ENCODE measurements at regions not wholly inside any gene's neighbourhood (a gene's known extent, or its start where the extent isn't known, plus 50 kb on each side); places are given as distances from the start of the nearest gene placed in this dataset.

- peaks cover 3% of the 10 kb centered on the region for H3K9me3 Mint-ChIP-seq (ENCODE audit: low read depth)
- no peaks in the 10 kb centered on the region for H3K27me3 Mint-ChIP-seq (ENCODE audit: low read depth)
- H3K4me3 Mint-ChIP-seq (ENCODE audit: unreplicated experiment) = no peak overlapping the region
- DNase-seq (ENCODE audit: low spot score) = no peak
- peaks cover 18% of the 10 kb centered on the region for H3K4me1 Mint-ChIP-seq (ENCODE audit: low read depth)
- H3K36me3 Mint-ChIP-seq (ENCODE audit: low read depth) = peaks cover 7% of the 10 kb centered on the region
- no peak for TF ChIP-seq CTCF (IDR thresholded peaks at IDR 0.05)
- H3K27ac Mint-ChIP-seq (ENCODE audit: unreplicated experiment) = no peak overlapping the region
These were observed 160.2 kb upstream of the SMAD3 start for GRCh38 chr15:66905185-66905584.

GRCh38 chr15:66905954-66906353 is 159.4 kb upstream of the SMAD3 start:
- no peak overlapping the region for H3K4me3 Mint-ChIP-seq (ENCODE audit: unreplicated experiment)
- no peak for DNase-seq (ENCODE audit: low spot score)
- H3K36me3 Mint-ChIP-seq (ENCODE audit: low read depth) = peaks cover 7% of the 10 kb centered on the region
- H3K27ac Mint-ChIP-seq (ENCODE audit: unreplicated experiment) = no peak overlapping the region
- H3K4me1 Mint-ChIP-seq (ENCODE audit: low read depth) = peaks cover 16% of the 10 kb centered on the region
- peaks cover 3% of the 10 kb centered on the region for H3K9me3 Mint-ChIP-seq (ENCODE audit: low read depth)
- peak; percentile 16 for TF ChIP-seq CTCF (IDR thresholded peaks at IDR 0.05)
- no peaks in the 10 kb centered on the region for H3K27me3 Mint-ChIP-seq (ENCODE audit: low read depth)

- H3K4me1 Mint-ChIP-seq (ENCODE audit: low read depth) = peaks cover 10% of the 10 kb centered on the region
- no peak for TF ChIP-seq CTCF (IDR thresholded peaks at IDR 0.05)
- peaks cover 7% of the 10 kb centered on the region for H3K36me3 Mint-ChIP-seq (ENCODE audit: low read depth)
- peaks cover 2% of the 10 kb centered on the region for H3K27me3 Mint-ChIP-seq (ENCODE audit: low read depth)
- no peak overlapping the region for H3K27ac Mint-ChIP-seq (ENCODE audit: unreplicated experiment)
- DNase-seq (ENCODE audit: low spot score) = no peak
- H3K4me3 Mint-ChIP-seq (ENCODE audit: unreplicated experiment) = no peak overlapping the region
- peaks cover 3% of the 10 kb centered on the region for H3K9me3 Mint-ChIP-seq (ENCODE audit: low read depth)
These were observed 158.5 kb upstream of the SMAD3 start for GRCh38 chr15:66906668-66907614.

GRCh38 chr15:66907826-66908743 is 157.3 kb upstream of the SMAD3 start:
- no peak for TF ChIP-seq CTCF (IDR thresholded peaks at IDR 0.05)
- H3K27me3 Mint-ChIP-seq (ENCODE audit: low read depth) = peaks cover 2% of the 10 kb centered on the region
- H3K4me3 Mint-ChIP-seq (ENCODE audit: unreplicated experiment) = no peak overlapping the region
- H3K36me3 Mint-ChIP-seq (ENCODE audit: low read depth) = peaks cover 7% of the 10 kb centered on the region
- no peak overlapping the region for H3K27ac Mint-ChIP-seq (ENCODE audit: unreplicated experiment)
- peaks cover 10% of the 10 kb centered on the region for H3K4me1 Mint-ChIP-seq (ENCODE audit: low read depth)
- H3K9me3 Mint-ChIP-seq (ENCODE audit: low read depth) = peaks cover under 1% of the 10 kb centered on the region
- no peak for DNase-seq (ENCODE audit: low spot score)

DNA sequence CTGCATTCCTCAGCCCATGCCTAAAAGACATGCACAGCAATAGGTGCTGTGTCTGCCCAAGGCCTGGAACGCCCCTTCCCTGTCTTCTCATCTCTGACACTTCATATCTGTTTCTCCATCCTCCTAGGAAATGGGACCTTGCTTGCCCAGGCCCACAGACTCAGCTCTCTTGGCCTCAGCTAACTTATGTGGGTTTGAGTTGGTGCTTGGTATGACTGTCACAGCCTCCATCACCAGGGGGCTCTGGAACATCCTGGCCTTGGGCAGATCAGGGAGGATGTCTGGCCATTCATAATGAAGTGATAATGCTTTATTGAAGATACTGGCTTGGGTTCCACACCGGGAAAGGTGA is 156.7 kb upstream of the SMAD3 start:
- Mint-ChIP-seq H3K4me3 (ENCODE audit: unreplicated experiment) (no peak overlapping the region), H3K4me1 (ENCODE audit: low read depth) (peaks cover 9% of the 10 kb centered on the region), H3K27ac (ENCODE audit: unreplicated experiment) (no peak overlapping the region), H3K36me3 (ENCODE audit: low read depth) (peaks cover 7% of the 10 kb centered on the region), H3K27me3 (ENCODE audit: low read depth) (peaks cover 2% of the 10 kb centered on the region), H3K9me3 (ENCODE audit: low read depth) (no peaks in the 10 kb centered on the region)
- TF ChIP-seq CTCF (IDR thresholded peaks at IDR 0.05) = no peak
- DNase-seq (ENCODE audit: low spot score) = no peak
